HEK293 (cell line): ENCODE measurements at regions not wholly inside any gene's neighbourhood (a gene's known extent, or its start where the extent isn't known, plus 50 kb on each side); places are given as distances from the start of the nearest gene placed in this dataset.

ENCODE experiments used
- CTCF ChIA-PET: fragments of 350-600 bp; formaldehyde crosslinking; extraction: SDS; loops from one replicate; lab custom pipeline; 2021; ENCODE audit warnings: antibody characterized with exemption; lab: Yijun Ruan, JAX
- POLR2A ChIA-PET: fragments of 300-600 bp; formaldehyde crosslinking; extraction: SDS; loops from one replicate; lab custom pipeline; 2020; ENCODE audit warnings: antibody characterized with exemption, inconsistent platforms; lab: Yijun Ruan, JAX
- H3K27ac ChIP-seq: fragments of 200-500 bp; sonication (Bioruptor generic); 2 replicates; pipeline ENCODE4 v1.5.1; 2014; ENCODE audit warnings: low read depth, low read length, control low read depth, inconsistent platforms; ENCODE audit errors: extremely low read depth
- H3K36me3 ChIP-seq, 2 experiments: fragments of 200-500 bp in 1 of 2; sonication (Bioruptor generic) in 1 of 2; 1 replicate in 1 of 2; 2 replicates in 1 of 2; pipeline ENCODE4 v1.5.1; 2014 to 2017; ENCODE audit warnings: inconsistent platforms in 2 of 2, low read length in 2 of 2; ENCODE audit not compliant: control insufficient read depth in 2 of 2, insufficient read depth in 1 of 2
- H3K4me1 ChIP-seq: fragments of 200-500 bp; sonication (Bioruptor generic); 2 replicates; pipeline ENCODE4 v1.5.1; 2014; ENCODE audit warnings: mild to moderate bottlenecking, low read length, inconsistent platforms; ENCODE audit not compliant: control insufficient read depth, insufficient read depth
- H3K4me3 ChIP-seq: 2 replicates; pipeline ENCODE4 v1.5.1; 2011; ENCODE audit warnings: low read depth, mild to moderate bottlenecking, control low read depth, low read length, moderate library complexity
- H3K9me3 ChIP-seq: fragments of 200-500 bp; sonication (Bioruptor generic); 2 replicates; pipeline ENCODE4 v1.5.1; 2014; ENCODE audit warnings: low read depth, low read length, inconsistent platforms; ENCODE audit not compliant: control insufficient read depth, insufficient read depth
- BCL6B ChIP-seq: fragments of 450-650 bp; formaldehyde crosslinking; IDR thresholded peaks from 2 replicates; pipeline ENCODE4 v1.5.1; 2017; ENCODE audit warnings: missing biosample characterization, missing genetic modification characterization
- GFI1B ChIP-seq: fragments of 450-650 bp; formaldehyde crosslinking; IDR thresholded peaks from 2 replicates; pipeline ENCODE4 v1.5.1; 2016; ENCODE audit warnings: missing biosample characterization, missing genetic modification characterization
- OVOL3 ChIP-seq: fragments of 450-650 bp; formaldehyde crosslinking; IDR thresholded peaks from 2 replicates; pipeline ENCODE4 v1.5.1; 2016; ENCODE audit warnings: missing biosample characterization, missing genetic modification characterization
- PRDM6 ChIP-seq: fragments of 450-650 bp; formaldehyde crosslinking; IDR thresholded peaks from 2 replicates; pipeline ENCODE4 v1.5.1; 2017; ENCODE audit warnings: missing biosample characterization, missing genetic modification characterization
- REPIN1 ChIP-seq: fragments of 450-650 bp; formaldehyde crosslinking; IDR thresholded peaks from 2 replicates; pipeline ENCODE4 v1.5.1; 2017; ENCODE audit warnings: missing biosample characterization, missing genetic modification characterization, low read depth
- SP2 ChIP-seq: fragments of 450-650 bp; formaldehyde crosslinking; IDR thresholded peaks from 2 replicates; pipeline ENCODE4 v1.5.1; 2016; ENCODE audit warnings: missing biosample characterization, missing genetic modification characterization
- YY1 ChIP-seq: fragments of 450-650 bp; formaldehyde crosslinking; IDR thresholded peaks from 2 replicates; pipeline ENCODE4 v1.5.1; 2018; ENCODE audit warnings: missing biosample characterization, missing genetic modification characterization
- ZBTB44 ChIP-seq: fragments of 450-650 bp; IDR thresholded peaks from 2 replicates; pipeline ENCODE4 v1.5.1; 2018; ENCODE audit warnings: missing biosample characterization, mild to moderate bottlenecking, missing genetic modification characterization
- ZBTB6 ChIP-seq: fragments of 450-650 bp; formaldehyde crosslinking; IDR thresholded peaks from 2 replicates; pipeline ENCODE4 v1.5.1; 2017; ENCODE audit warnings: missing biosample characterization, missing genetic modification characterization
- ZNF112 ChIP-seq: fragments of 450-650 bp; formaldehyde crosslinking; IDR thresholded peaks from 2 replicates; pipeline ENCODE4 v1.5.0; 2017; ENCODE audit warnings: missing biosample characterization, missing genetic modification characterization
- ZNF133 ChIP-seq: fragments of 450-650 bp; formaldehyde crosslinking; IDR thresholded peaks from 2 replicates; pipeline ENCODE4 v1.5.1; 2016; ENCODE audit warnings: missing biosample characterization, missing genetic modification characterization
- ZNF140 ChIP-seq: fragments of 450-650 bp; formaldehyde crosslinking; IDR thresholded peaks from 2 replicates; pipeline ENCODE4 v1.5.1; 2016; ENCODE audit warnings: missing biosample characterization, missing genetic modification characterization
- ZNF155 ChIP-seq: fragments of 450-650 bp; formaldehyde crosslinking; IDR thresholded peaks from 2 replicates; pipeline ENCODE4 v1.5.1; 2016; ENCODE audit warnings: missing biosample characterization, missing genetic modification characterization
- ZNF18 ChIP-seq: fragments of 450-650 bp; formaldehyde crosslinking; IDR thresholded peaks from 2 replicates; pipeline ENCODE4 v1.5.1; 2016; ENCODE audit warnings: missing biosample characterization, missing genetic modification characterization
- ZNF311 ChIP-seq: fragments of 450-650 bp; formaldehyde crosslinking; IDR thresholded peaks from 2 replicates; pipeline ENCODE4 v1.5.1; 2017; ENCODE audit warnings: missing biosample characterization, missing genetic modification characterization, borderline replicate concordance
- ZNF335 ChIP-seq: fragments of 450-650 bp; formaldehyde crosslinking; conservative IDR thresholded peaks from 2 replicates; pipeline ENCODE4 v1.5.1; 2016; ENCODE audit warnings: missing biosample characterization, missing genetic modification characterization
- ZNF473 ChIP-seq: fragments of 450-650 bp; formaldehyde crosslinking; IDR thresholded peaks from 2 replicates; pipeline ENCODE4 v1.5.1; 2017; ENCODE audit warnings: missing biosample characterization, missing genetic modification characterization
- ZNF501 ChIP-seq: fragments of 450-650 bp; formaldehyde crosslinking; IDR thresholded peaks from 2 replicates; pipeline ENCODE4 v1.5.1; 2016; ENCODE audit warnings: missing biosample characterization, missing genetic modification characterization
- ZNF518A ChIP-seq: fragments of 450-650 bp; formaldehyde crosslinking; conservative IDR thresholded peaks from 2 replicates; pipeline ENCODE4 v1.5.1; 2016; ENCODE audit warnings: low read depth, missing biosample characterization, missing genetic modification characterization
- ZNF792 ChIP-seq: fragments of 450-650 bp; formaldehyde crosslinking; IDR thresholded peaks from 2 replicates; pipeline ENCODE4 v1.5.1; 2016; ENCODE audit warnings: missing biosample characterization, missing genetic modification characterization
- ZSCAN18 ChIP-seq: fragments of 450-650 bp; formaldehyde crosslinking; IDR thresholded peaks from 2 replicates; pipeline ENCODE4 v1.5.1; 2016; ENCODE audit warnings: missing biosample characterization, missing genetic modification characterization

- no peak for TF ChIP-seq ZBTB44 (tag by site-specific recombination)
- TF ChIP-seq, all 188 proteins: peak for 0
Observed at GRCh38 chr10:120387326-120387725, 69.7 kb upstream of the PLPP4 start (continued).

GRCh38 chr10:120392245-120392644, 64.8 kb upstream of the PLPP4 start:
- POLR2A ChIA-PET = no interaction called here
- Histone ChIP-seq H3K9me3 (no peaks in the 10 kb centered on the region), H3K4me3 (no peak overlapping the region), H3K27ac (no peak overlapping the region), H3K4me1 (no peaks in the 10 kb centered on the region), H3K36me3 (no peaks in the 10 kb centered on the region)
- TF ChIP-seq ZNF473 (tag by site-specific recombination) (no peak), ZNF335 (no peak), BCL6B (tag by site-specific recombination) (no peak), ZSCAN18 (tag by site-specific recombination) (no peak), SP2 (no peak), ZNF155 (tag by site-specific recombination) (no peak), PRDM6 (tag by site-specific recombination) (no peak), ZNF140 (tag by site-specific recombination) (no peak), REPIN1 (no peak), ZNF518A (tag by site-specific recombination) (no peak), ZNF311 (tag by site-specific recombination) (no peak), YY1 (no peak), ZNF133 (tag by site-specific recombination) (no peak), ZNF112 (tag by site-specific recombination) (no peak), ZNF792 (tag by site-specific recombination) (no peak), ZNF501 (no peak), OVOL3 (tag by site-specific recombination) (no peak), ZBTB6 (tag by site-specific recombination) (no peak), GFI1B (tag by site-specific recombination) (no peak), ZNF18 (tag by site-specific recombination) (no peak)
- CTCF ChIA-PET = no interaction called here
